ENCODE measurements at regions not wholly inside any gene's neighbourhood (a gene's known extent, or its start where the extent isn't known, plus 50 kb on each side); places are given as distances from the start of the nearest gene placed in this dataset.

DNA sequence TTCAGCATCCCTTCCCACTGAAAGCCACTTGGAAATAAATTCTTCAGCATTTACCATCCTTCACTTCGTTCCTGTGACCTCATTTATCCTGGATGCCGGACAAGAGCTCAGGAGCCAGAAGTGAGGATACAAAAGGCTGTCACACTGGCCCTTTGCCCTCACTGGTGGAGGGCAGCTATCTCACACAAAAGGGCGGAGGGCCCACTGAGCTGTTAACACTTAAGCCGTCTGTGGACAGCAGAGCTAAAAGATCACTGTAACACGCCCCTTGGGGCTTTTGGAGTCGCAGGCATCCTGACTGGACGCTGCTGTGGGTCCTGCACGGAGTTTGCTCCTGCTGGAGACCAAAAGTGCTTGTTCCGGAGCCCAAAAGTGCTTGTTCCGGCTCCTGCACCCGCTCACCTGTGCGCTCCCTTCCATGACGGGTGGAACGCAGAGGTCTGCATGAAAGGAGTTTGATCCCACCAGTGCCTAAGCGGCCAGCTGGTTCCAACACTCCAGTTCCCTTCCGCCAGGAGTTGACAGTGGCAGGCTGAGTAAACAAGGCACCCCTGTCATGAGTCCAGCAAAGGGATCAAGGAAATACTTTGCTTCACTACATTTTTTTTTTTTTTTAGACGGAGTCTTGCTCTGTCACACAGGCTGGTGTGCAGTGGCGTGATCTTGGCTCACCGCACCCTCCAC, 572.0 kb upstream of the LINC00305 start:
- Mint-ChIP-seq H3K27me3 (ENCODE audit: low read depth) (no peaks in the 10 kb centered on the region), H3K27ac (no peak overlapping the region)

DNA sequence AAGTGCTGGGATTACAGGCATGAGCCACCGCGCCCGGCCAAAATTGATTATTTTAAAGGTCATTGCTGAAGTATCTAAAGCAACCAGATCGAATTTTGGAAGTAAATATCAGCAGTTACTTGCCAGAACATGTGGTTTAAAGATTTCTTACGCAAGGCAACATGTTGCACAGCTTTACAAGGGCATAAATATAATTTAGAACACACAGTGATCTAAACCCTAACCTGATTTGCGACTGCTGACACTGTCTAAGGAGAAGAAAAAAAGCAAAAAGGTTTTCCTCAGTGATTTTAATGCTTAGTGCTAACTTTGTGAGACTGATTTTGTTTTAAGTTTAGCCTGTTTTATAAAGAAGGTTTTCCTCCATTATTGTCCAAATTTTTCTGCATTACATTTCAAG, 569.9 kb upstream of the LINC00305 start:
- H3K9me3 Mint-ChIP-seq, result peaks cover 2% of the 10 kb centered on the region
- H3K27me3 Mint-ChIP-seq (ENCODE audit: low read depth), result no peaks in the 10 kb centered on the region
- no peaks in the 10 kb centered on the region for H3K4me1 Mint-ChIP-seq (ENCODE audit: low read depth)
- H3K27ac Mint-ChIP-seq, result no peak overlapping the region
- DNase-seq (ENCODE audit: low spot score), result no peak
- no peak overlapping the region for H3K4me3 Mint-ChIP-seq
- H3K36me3 Mint-ChIP-seq (ENCODE audit: low read depth), result no peaks in the 10 kb centered on the region

More for the DNA sequence above, 572.0 kb upstream of the LINC00305 start:
- Mint-ChIP-seq H3K9me3 (peaks cover 11% of the 10 kb centered on the region), H3K4me1 (ENCODE audit: low read depth) (no peaks in the 10 kb centered on the region), H3K36me3 (ENCODE audit: low read depth) (no peaks in the 10 kb centered on the region), H3K4me3 (no peak overlapping the region)
- DNase-seq (ENCODE audit: low spot score), result no peak

DNA sequence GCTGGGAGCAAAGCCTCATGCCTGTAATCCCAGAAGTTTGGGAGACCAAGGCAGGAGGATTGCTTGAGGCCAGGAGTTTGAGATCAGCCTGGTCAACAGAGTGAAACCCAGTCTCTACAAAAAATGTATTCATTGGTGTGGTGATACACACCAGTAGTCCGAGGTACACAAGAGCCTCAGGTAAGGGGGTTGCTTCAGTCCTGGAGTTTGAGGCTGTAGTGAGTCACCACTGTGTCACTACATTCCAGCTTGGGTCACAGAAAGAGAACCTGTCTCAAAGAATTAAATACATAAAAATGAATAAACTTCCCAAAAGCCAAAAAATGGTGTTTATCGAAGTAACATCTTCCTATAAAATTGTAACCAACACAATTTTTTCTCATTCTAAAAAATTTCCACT, 568.1 kb upstream of the LINC00305 start:
- Mint-ChIP-seq H3K27me3 (ENCODE audit: low read depth) (no peaks in the 10 kb centered on the region), H3K27ac (no peak overlapping the region), H3K9me3 (peaks cover 8% of the 10 kb centered on the region), H3K4me3 (no peak overlapping the region), H3K4me1 (ENCODE audit: low read depth) (no peaks in the 10 kb centered on the region), H3K36me3 (ENCODE audit: low read depth) (no peaks in the 10 kb centered on the region)
- no peak for DNase-seq (ENCODE audit: low spot score)

DNA sequence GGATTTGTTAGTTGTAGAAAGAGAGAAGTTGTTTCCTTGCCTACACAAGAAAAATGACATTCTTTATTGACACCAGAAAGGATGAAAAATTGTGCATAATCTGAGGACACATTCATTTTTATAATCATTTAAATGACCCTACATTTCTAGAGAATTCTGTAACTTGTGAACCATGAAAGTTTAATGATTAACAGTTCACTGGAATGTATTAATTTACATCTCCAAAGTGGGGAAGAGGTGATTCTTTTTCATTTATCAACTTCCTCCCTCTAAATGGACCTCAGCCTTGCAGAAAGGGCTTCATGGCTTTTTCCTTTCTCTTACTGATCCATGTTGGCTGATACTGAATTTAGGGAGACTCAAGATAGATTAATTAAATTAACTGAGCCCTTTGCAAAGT, 565.2 kb upstream of the LINC00305 start:
- H3K4me1 Mint-ChIP-seq (ENCODE audit: low read depth), result no peaks in the 10 kb centered on the region
- no peak for DNase-seq (ENCODE audit: low spot score)
- H3K27me3 Mint-ChIP-seq (ENCODE audit: low read depth), result no peaks in the 10 kb centered on the region
- peaks cover 6% of the 10 kb centered on the region for H3K9me3 Mint-ChIP-seq
- no peak overlapping the region for H3K4me3 Mint-ChIP-seq
- no peaks in the 10 kb centered on the region for H3K36me3 Mint-ChIP-seq (ENCODE audit: low read depth)
- no peak overlapping the region for H3K27ac Mint-ChIP-seq

DNA sequence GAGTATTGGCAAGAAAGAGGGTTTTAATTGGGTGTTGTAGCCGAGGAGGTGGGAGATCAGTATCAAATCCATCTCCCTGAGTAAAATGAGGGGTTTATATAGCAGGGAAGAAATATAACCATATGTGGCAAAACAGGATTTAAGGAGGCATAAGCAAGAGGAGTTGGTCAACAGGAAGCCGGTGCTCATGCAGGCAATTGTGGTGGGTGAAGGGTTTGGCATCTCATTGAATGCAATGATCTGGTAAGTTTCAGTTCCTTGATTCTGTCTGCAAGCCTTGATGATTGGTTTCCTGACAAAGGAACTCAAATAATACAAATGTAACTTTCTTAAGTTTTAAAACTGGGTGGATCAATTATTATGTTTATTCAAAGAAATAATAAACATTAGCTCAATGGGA, 564.4 kb upstream of the LINC00305 start:
- Mint-ChIP-seq H3K4me3 (no peak overlapping the region), H3K27me3 (ENCODE audit: low read depth) (no peaks in the 10 kb centered on the region), H3K27ac (no peak overlapping the region), H3K4me1 (ENCODE audit: low read depth) (no peaks in the 10 kb centered on the region), H3K9me3 (peaks cover 6% of the 10 kb centered on the region), H3K36me3 (ENCODE audit: low read depth) (no peaks in the 10 kb centered on the region)
- DNase-seq (ENCODE audit: low spot score), result no peak

DNA sequence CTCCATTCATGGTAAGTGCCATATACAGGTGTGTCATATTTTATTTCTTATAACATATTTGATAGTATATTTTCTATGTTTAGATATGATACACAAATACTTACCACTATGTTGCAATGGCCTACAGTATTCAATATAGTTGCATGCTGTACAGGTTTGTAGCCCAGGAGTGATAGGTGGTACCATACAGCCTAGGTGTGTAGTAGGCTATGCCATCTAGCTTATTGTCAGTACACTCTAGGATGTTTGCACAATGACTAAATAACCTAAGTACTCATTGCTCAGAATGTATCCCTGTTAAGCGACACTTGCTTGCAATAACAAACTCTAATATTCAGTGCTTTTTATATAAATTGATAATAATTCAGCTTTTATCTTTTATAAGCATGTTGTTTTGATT, 563.1 kb upstream of the LINC00305 start:
- no peaks in the 10 kb centered on the region for H3K27me3 Mint-ChIP-seq (ENCODE audit: low read depth)
- no peak overlapping the region for H3K4me3 Mint-ChIP-seq
- peaks cover 6% of the 10 kb centered on the region for H3K9me3 Mint-ChIP-seq
- H3K4me1 Mint-ChIP-seq (ENCODE audit: low read depth), result no peaks in the 10 kb centered on the region
- no peaks in the 10 kb centered on the region for H3K36me3 Mint-ChIP-seq (ENCODE audit: low read depth)
- no peak overlapping the region for H3K27ac Mint-ChIP-seq
- DNase-seq (ENCODE audit: low spot score), result no peak

DNA sequence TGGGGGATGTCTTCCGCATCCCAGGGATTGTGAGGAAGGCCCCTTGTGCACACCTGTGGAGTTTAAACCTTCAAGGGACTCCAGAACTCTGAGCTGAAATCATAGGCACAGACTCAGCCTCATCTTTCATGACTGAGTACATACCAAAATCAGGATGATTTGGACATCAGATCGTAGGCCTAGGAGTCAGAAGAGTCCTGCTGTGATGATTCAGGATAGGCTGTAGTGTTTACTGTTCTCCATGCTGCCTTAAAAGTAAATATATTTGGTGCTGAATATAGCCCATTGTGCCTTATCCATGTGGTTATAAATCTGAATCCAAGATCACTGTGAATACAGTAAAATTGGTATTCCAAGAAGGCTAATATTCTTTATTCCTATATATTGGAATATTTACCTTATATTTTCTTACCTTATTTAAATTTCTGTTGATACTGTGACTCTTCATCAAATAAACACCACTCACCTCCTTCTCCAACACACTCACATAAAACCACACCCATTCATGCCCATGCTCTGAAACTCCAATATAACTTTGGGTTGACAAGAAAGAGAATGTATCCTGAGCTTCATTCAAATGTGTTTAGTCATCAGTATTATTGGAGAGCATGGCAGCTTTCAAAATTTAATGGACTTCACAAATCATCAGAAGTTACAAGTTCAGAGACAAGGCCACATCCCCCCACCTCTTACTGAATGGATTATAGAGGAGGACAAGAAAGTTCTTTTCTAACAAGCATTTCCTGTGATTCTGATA, 561.4 kb upstream of the LINC00305 start:
- Mint-ChIP-seq H3K27ac (no peak overlapping the region), H3K4me3 (no peak overlapping the region), H3K27me3 (ENCODE audit: low read depth) (no peaks in the 10 kb centered on the region), H3K9me3 (peaks cover 10% of the 10 kb centered on the region), H3K4me1 (ENCODE audit: low read depth) (no peaks in the 10 kb centered on the region), H3K36me3 (ENCODE audit: low read depth) (no peaks in the 10 kb centered on the region)
- DNase-seq (ENCODE audit: low spot score), result no peak

DNA sequence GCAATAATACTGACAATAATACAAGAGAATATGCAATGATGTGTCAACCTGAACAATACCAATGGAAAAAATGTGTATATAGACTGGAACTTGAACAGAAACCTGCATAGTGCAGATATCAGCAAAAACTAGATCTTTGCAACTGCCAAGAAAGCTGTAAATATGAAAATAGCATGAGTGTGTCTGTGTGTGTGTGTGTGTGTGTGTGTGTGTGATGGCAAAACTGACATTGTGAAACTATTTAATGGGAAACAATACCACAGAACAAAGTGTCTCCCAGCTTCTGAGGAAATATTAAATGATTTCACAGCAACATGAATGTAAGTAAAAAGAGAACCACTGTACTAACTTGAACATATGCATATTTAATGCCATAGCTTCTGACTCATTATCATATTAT, 558.2 kb upstream of the LINC00305 start:
- no peak for DNase-seq (ENCODE audit: low spot score)
- Mint-ChIP-seq H3K36me3 (ENCODE audit: low read depth) (no peaks in the 10 kb centered on the region), H3K9me3 (peaks cover 4% of the 10 kb centered on the region), H3K27ac (no peak overlapping the region), H3K27me3 (ENCODE audit: low read depth) (no peaks in the 10 kb centered on the region), H3K4me1 (ENCODE audit: low read depth) (no peaks in the 10 kb centered on the region), H3K4me3 (no peak overlapping the region)

DNA sequence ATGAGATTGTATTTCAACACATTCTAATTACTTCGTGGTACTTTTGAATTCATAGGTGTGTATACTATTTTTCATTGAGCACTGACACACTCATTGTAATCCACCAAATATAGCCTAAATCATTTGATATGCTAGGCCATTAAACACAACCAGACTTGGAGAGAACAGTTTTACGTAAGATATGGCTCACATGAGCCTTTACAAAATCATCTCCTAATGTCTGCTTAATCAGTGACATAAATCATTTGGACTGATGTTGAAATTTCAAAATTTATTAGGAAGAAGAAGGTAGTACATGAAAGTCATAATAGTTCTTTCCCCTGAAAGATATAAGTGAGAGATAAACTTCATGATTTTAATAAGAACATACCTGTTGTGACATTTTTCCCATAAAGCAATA, 550.2 kb upstream of the LINC00305 start:
- no peak for DNase-seq (ENCODE audit: low spot score)
- no peaks in the 10 kb centered on the region for H3K4me1 Mint-ChIP-seq (ENCODE audit: low read depth)

DNA sequence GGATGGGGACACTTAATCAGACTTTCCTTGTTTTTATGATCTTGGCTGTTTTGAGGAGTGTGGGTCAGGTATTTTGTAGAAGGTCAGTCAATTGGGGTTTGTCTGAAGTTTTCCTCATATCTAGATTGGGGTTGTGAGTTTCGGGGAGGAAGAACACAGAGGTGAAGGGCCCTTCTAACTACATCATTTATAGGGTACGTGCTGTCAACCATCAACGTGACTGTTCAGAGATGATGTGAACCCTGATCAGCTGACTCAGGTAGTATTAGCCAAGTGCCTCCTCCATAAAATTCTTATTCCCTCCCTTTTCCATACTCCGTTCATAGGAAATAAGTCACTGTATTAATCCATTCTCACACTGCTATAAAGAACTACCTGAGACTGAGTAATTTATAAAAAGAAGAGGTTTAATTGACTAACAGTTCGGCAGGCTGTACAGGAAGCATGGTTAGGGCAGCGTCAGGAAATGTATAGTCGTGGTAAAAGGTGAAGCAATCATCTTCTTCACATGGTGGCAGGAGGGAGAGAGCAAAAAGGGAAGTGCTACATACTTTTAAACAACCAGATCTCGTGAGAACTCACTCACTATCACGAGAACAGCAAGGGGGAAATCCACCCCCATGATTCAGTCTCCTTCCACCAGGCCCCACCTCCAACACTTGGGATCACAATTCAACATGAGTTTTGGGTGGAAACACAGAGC, 547.1 kb upstream of the LINC00305 start:
- no peak overlapping the region for H3K4me3 Mint-ChIP-seq

More for the DNA sequence above, 550.2 kb upstream of the LINC00305 start:
- H3K36me3 Mint-ChIP-seq (ENCODE audit: low read depth), result no peaks in the 10 kb centered on the region
- no peak overlapping the region for H3K4me3 Mint-ChIP-seq
- H3K27ac Mint-ChIP-seq, result no peak overlapping the region
- no peaks in the 10 kb centered on the region for H3K27me3 Mint-ChIP-seq (ENCODE audit: low read depth)
- peaks cover 19% of the 10 kb centered on the region for H3K9me3 Mint-ChIP-seq

DNA sequence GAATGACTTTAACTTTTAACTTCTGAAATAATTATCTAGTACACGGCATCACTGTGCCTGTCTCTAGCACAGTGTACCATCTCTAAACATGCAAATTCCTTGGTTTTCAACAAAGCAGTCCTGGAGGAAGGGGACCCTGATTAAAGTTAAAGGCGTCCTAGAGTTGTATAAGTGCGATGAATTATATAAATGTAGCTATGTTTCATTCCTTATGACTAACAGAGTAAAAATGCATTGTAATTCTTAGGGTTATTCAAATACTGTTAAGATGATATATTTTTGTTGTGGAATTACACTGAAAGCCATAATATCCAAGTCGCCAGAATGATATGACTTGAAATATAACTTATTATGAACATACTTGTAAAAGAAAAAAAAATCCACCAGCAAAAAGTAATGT, 544.9 kb upstream of the LINC00305 start:
- no peak overlapping the region for H3K27ac Mint-ChIP-seq
- no peaks in the 10 kb centered on the region for H3K4me1 Mint-ChIP-seq (ENCODE audit: low read depth)
- H3K4me3 Mint-ChIP-seq, result no peak overlapping the region
- no peak for DNase-seq (ENCODE audit: low spot score)
- H3K27me3 Mint-ChIP-seq (ENCODE audit: low read depth), result no peaks in the 10 kb centered on the region
- no peaks in the 10 kb centered on the region for H3K36me3 Mint-ChIP-seq (ENCODE audit: low read depth)
- peaks cover 24% of the 10 kb centered on the region for H3K9me3 Mint-ChIP-seq

More for the DNA sequence above, 547.1 kb upstream of the LINC00305 start:
- DNase-seq (ENCODE audit: low spot score), result no peak
- H3K36me3 Mint-ChIP-seq (ENCODE audit: low read depth), result no peaks in the 10 kb centered on the region
- H3K27me3 Mint-ChIP-seq (ENCODE audit: low read depth), result no peaks in the 10 kb centered on the region
- H3K4me1 Mint-ChIP-seq (ENCODE audit: low read depth), result no peaks in the 10 kb centered on the region
- H3K27ac Mint-ChIP-seq, result no peak overlapping the region
- peaks cover 25% of the 10 kb centered on the region for H3K9me3 Mint-ChIP-seq

DNA sequence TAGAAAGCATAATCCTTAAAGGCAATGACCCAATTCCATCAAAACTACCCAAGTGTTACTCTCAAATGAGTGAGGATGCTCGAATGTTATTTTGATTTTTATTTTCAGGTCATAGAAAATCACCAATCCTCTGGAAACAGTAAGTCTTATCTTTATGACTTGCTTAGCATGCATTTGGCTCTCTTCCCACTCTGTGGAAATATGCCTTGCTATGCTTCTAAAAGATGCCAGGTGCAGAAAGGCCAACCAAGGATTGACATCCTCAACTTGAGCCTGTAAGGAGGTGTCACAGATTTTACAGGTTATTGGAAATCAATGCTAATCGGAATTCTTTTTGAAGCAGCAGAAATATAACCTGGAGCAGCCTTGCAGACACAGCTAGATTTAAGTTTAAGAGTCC, 543.9 kb upstream of the LINC00305 start:
- Mint-ChIP-seq H3K27ac (no peak overlapping the region), H3K4me1 (ENCODE audit: low read depth) (no peaks in the 10 kb centered on the region), H3K27me3 (ENCODE audit: low read depth) (no peaks in the 10 kb centered on the region), H3K4me3 (no peak overlapping the region), H3K36me3 (ENCODE audit: low read depth) (no peaks in the 10 kb centered on the region), H3K9me3 (peaks cover 24% of the 10 kb centered on the region)
- no peak for DNase-seq (ENCODE audit: low spot score)

DNA sequence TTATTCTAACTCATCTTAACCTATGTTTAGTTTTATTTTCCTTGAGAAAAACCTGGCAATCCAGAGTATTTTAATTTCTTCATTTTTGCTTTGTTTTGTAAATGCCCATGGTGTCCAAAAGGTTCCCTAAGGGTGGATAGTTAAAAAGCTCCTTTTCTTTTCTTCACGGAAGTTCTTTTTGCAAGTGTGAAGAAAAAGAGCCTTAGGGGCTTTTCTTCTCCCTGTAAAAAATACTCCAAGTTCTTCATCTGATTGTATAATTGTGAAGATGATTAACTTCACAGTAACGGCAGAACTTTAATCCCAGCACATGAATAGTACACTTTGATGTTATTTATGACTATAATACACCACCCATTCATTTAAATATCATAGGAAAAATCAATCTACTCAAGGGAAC, 530.2 kb upstream of the LINC00305 start:
- H3K27me3 Mint-ChIP-seq (ENCODE audit: low read depth), result no peaks in the 10 kb centered on the region
- no peaks in the 10 kb centered on the region for H3K4me1 Mint-ChIP-seq (ENCODE audit: low read depth)
- H3K9me3 Mint-ChIP-seq, result peaks cover 38% of the 10 kb centered on the region
- no peaks in the 10 kb centered on the region for H3K36me3 Mint-ChIP-seq (ENCODE audit: low read depth)
- no peak overlapping the region for H3K27ac Mint-ChIP-seq
- DNase-seq (ENCODE audit: low spot score), result no peak
- H3K4me3 Mint-ChIP-seq, result no peak overlapping the region

DNA sequence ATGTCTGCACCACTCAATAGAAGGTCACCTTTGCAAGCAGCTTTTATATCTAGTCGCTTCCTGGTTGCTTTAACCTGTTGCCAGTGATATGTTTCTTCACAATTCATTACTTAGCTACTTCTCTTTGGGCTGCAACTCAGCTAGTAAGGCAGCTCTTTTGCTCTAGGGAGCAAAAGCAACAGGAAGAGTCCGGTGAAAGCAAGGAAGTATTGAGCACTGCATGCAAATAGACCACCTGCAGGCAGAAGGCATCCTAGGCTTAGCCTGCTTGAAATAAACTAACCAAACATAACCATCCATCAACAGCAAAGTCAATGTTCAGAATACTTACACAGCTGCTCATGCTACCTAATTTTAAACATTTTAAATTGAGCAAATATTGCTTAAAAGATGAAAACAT, 529.2 kb upstream of the LINC00305 start:
- Mint-ChIP-seq H3K27me3 (ENCODE audit: low read depth) (no peaks in the 10 kb centered on the region), H3K27ac (no peak overlapping the region), H3K4me3 (no peak overlapping the region), H3K4me1 (ENCODE audit: low read depth) (no peaks in the 10 kb centered on the region), H3K9me3 (peaks cover 37% of the 10 kb centered on the region), H3K36me3 (ENCODE audit: low read depth) (no peaks in the 10 kb centered on the region)
- no peak for DNase-seq (ENCODE audit: low spot score)

Data from T-helper 2 cell treated with Interferon-gamma antibody and Interleukin-4, amounts not matched to agents 5 μg/mL and 100 μg/mL, for 36 hours (primary cell).